NCI-H345 (cell line): ENCODE measurements at regions not wholly inside any gene's neighbourhood (a gene's known extent, or its start where the extent isn't known, plus 50 kb on each side); places are given as distances from the start of the nearest gene placed in this dataset.
"Not testable (repeated sequence)": the region's sequence is repeated elsewhere in the genome, so short reads cannot be mapped to it uniquely, and the experiment has no call there.

Experiments used
- DNase-seq: peaks from one replicate; lab custom pipeline; 2025; lab: John Stamatoyannopoulos, UW

DNA sequence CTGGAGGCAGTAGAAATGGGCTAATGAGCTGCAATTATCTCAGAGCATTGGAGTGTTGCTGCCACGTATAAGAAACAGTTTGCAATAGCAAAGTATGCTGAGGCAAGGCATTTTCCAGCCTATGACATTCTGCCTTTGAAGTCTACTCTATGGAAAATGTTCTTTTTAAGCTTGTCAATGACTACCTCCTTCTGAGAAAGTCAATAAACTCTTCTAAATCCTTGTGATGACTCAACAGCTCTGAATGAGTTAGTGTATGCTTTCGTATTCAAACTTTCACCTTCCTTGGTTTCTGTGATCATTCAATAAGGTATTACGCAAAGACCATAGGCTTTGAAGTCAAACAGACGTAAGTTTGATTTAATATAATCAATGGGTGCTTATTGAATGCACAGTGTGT is 111.2 kb downstream of the CAPZA3 start:
- no peak for DNase-seq

- DNase-seq = no peak
Measured at GRCh38 chr12:18849761-18850160, 111.8 kb downstream of the CAPZA3 start.

GRCh38 chr12:18850752-18851151 is 112.8 kb downstream of the CAPZA3 start:
- no peak for DNase-seq

GRCh38 chr12:18851271-18851670 is 113.4 kb downstream of the CAPZA3 start:
- no peak for DNase-seq

DNA sequence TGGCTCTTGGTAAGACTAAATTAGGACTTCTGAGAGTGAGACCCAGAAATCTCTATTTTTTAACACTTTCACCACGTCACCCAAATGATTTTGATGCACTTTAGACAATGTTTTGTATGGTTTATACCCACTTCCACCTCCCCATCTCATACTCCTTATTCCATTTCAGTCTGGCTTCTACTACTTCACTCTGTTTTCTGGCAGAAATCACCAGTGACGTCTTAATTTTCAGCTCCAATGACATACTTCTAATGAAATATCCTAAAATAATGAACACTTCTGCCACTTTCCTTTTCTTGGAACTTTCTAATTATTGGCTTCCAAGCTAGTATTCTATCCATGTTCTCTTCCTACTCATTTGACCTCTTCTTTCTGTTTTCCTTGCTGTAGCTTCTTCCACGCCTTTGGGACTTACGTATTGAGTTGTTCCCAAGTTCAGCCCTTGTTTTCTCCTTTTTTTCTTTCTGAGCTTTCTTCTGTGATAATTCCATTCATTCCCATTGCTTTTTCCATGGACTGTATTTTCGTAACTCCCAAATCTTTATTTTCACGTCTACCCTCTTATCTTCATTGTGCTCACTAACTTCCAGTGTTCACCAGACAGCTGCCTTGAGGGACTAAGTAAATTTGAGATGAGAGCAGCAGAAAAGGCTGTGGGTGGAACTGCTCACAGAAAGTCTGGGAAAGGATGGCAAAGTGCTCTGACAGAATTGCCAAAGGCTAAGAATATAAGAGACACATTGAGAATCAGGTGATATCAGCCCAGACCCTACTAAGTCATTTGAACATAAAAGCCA is 115.8 kb downstream of the CAPZA3 start:
- DNase-seq = no peak

- DNase-seq = no peak
Measured at GRCh38 chr12:18857656-18858055, 119.7 kb downstream of the CAPZA3 start.

- DNase-seq = no peak
Measured at GRCh38 chr12:18859400-18859799, 121.5 kb downstream of the CAPZA3 start.

GRCh38 chr12:18861287-18861858 is 123.5 kb downstream of the CAPZA3 start:
- peak; percentile 2 for DNase-seq

- no peak for DNase-seq
Measured at GRCh38 chr12:18863769-18864500, 126.0 kb downstream of the CAPZA3 start.

DNA sequence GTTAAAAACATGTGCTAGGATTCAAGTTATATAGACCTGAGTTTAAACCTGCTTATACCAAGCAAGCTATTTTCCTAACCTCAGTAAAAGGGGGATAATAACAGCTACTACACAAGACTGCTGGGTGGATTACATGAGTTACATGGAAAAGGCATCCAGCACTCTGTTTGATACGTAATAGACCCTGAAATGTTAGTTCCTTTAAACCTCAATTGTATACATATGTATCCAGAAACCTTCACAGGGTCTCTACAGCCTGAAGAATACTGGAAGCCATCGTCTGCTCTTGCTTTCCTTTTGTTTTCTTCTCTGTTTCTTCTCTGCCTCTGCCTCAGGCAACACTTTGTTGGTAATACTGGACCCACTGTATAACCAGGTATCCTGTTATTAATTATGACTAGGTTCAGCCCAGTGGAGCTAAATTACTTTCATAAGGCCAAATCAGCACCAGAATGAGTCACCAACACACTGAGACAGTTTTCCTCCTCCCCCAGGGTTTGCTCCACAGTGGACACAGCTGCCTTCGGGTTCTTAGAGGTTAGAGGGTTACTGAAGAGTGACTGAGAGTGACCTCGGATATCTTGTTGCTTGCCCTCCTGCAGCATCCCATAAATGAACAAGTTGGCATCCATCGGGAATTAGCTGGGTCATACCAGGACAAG is 127.1 kb downstream of the CAPZA3 start:
- DNase-seq = no peak

GRCh38 chr12:18868717-18869116 is 130.8 kb downstream of the CAPZA3 start:
- DNase-seq = no peak

DNA sequence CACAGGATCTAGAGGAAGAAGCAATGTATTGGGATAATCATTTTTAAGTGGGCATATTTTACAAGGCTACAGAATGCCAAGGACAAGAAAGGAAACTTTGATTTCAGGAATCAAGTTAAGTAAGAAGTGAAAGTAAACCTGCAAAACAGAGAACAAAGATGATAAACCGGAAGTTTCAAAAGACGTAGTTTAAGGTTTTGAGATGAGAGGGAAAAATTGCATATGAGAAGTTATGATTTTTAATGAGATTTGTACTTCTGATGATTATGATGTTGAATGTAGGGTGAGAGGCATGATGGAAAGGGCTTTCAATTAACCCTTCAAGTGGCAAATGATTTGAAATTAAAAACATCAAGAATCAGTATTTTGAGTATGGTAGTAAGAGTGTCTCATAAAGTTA is 134.9 kb downstream of the CAPZA3 start:
- DNase-seq = no peak

- DNase-seq = no peak
Measured at GRCh38 chr12:18878676-18879180, 140.8 kb downstream of the CAPZA3 start.

- no peak for DNase-seq
Measured at GRCh38 chr12:18882690-18883089, 144.8 kb downstream of the CAPZA3 start.

DNA sequence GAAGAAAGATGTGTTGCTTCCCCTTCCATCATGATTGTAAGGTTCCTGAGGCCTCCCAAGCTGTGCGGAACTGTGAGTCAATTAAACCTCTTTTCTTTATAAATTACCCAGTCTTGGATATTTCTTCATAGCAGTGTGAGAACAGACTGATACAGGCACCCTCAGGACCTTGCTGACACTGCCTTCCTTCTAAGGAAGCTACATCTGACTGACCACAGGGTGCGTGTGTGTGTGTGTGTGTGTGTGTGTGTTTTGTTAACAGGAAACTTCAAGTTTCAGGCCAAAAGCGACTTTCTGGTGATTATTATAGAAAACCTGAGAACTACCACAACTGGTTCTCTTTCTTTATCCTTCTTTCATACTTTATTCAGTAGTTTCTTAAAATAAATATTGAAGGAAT is 149.0 kb downstream of the CAPZA3 start:
- DNase-seq = no peak

- DNase-seq = no peak
Measured at GRCh38 chr12:18887368-18887767, 149.4 kb downstream of the CAPZA3 start.

DNA sequence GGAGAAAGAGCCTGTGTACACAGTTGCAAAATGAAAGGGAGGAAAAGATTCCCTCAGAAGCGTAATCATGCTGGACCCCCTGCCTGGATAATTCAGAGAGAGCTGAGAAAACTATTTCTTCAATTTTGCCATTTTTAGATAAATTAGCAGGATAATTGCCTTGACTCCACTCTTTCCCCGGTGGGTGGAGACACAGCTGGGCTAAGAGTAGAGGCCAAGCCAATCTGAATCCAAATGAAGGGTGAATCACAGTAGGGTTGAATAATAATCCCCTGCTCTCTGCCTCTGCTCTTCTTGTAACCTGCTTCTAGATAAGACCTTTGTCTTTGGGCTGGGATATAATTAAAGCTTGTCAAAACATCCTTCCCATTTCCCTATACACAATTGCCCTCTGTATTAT is 150.1 kb downstream of the CAPZA3 start:
- DNase-seq = no peak

DNA sequence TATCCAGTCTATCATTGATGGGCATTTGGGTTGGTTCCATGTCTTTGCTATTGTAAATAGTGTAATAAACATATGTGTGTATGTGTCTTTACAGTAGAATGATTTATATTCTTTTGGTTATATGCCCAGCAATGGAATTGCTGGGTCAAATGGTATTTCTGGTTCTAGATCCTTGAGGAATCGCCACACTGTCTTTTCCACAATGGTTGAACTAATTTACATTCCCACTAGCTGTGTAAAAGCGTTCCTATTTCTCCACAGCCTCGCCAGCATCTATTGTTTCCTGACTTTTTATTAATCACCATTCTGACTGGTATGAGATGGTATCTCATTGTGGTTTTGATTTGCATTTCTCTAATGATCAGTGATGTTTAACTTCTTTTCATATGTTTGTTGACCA is 152.7 kb downstream of the CAPZA3 start:
- DNase-seq = not testable (repeated sequence)

- DNase-seq = no peak
Measured at GRCh38 chr12:18895540-18895939, 157.6 kb downstream of the CAPZA3 start.

DNA sequence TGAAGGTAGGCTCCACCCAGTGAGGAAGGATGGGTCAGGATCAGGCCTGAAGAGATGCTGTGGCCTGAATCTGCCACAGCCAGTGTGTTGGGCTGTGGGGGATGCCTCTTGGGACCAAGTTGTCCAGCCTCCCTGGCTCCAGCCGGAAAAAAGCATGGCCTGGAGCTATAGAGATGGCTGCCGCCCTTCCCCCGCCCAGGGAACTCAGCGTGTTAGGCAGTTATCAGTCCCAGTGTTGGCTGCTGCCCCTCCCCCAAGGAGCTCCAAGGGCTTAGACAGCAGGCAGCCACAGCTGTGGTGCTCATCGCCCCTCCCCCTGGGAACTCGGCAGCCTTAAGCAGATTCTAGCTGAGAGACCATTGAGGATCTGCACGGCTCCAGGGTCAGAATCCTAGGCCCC is 158.0 kb downstream of the CAPZA3 start:
- no peak for DNase-seq

GRCh38 chr12:18897823-18898222 is 159.9 kb downstream of the CAPZA3 start:
- DNase-seq = no peak

DNA sequence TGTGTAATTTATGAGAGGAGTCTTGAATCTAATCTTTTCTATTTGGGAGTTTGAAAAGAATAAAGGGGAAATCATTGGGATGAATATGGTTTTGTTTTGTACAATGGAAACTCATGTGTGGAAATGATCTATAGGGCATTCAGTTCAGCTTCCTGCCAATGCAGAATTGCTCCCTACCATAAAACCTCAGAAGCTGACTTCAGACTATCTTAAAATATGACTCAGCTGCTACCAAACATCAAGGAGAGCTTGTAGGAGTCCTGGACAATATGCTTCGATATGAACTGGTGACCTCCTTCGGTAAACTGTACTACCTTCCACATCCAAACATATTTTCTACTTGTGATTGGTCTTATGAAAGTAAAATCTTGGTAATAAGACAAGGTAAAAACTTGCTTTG is 160.6 kb downstream of the CAPZA3 start:
- DNase-seq = no peak
